Breast epithelium (tissue), 4 donors: ENCODE measurements at regions not wholly inside any gene's neighbourhood (a gene's known extent, or its start where the extent isn't known, plus 50 kb on each side); places are given as distances from the start of the nearest gene placed in this dataset.

ENCODE experiments used
- DNase-seq, 2 donors: peaks; one replicate each; pipeline ENCODE4 v3.0.0-alpha.2; 2019; ENCODE audit warnings: low spot score in 2 of 2
- H3K27ac ChIP-seq, 2 donors: fragments of 200-600 bp; sonication (generic) in 1 of 2; one replicate each; pipeline ENCODE4 v1.5.1; 2016 to 2019; ENCODE audit warnings: mild to moderate bottlenecking in 1 of 2
- H3K27me3 ChIP-seq, 2 donors: fragments of 200-600 bp; sonication (generic) in 1 of 2; one replicate each; pipeline versions ENCODE4 v1.5.1 to v1.6.0; 2017 to 2019; ENCODE audit warnings: control low read depth in 1 of 2, mild to moderate bottlenecking in 1 of 2
- H3K36me3 ChIP-seq: fragments of 200-600 bp; one replicate; pipeline ENCODE4 v1.5.1; 2019
- H3K4me1 ChIP-seq, 2 donors: fragments of 200-600 bp; sonication (generic); one replicate each; pipeline ENCODE4 v1.5.1; 2016 to 2019; ENCODE audit warnings: control low read depth in 1 of 2
- H3K4me3 ChIP-seq, 3 donors: fragments of 200-600 bp; sonication (generic); 1 replicate in 2 of 3; 2 replicates in 1 of 3; pipeline ENCODE4 v1.5.1; 2016 to 2019; ENCODE audit warnings: mild to moderate bottlenecking in 3 of 3, moderate library complexity in 2 of 3
- H3K9me3 ChIP-seq, 2 donors: fragments of 200-600 bp; sonication (generic) in 1 of 2; one replicate each; pipeline ENCODE4 v1.5.1; 2016 to 2019; ENCODE audit warnings: control low read depth in 1 of 2
- POLR2A ChIP-seq: fragments of 450-650 bp; IDR thresholded peaks from one replicate; pipeline ENCODE4 v1.6.1; 2016; ENCODE audit warnings: antibody characterized with exemption, mild to moderate bottlenecking, moderate library complexity
- POLR2AphosphoS5 ChIP-seq, 3 donors: sonication (generic); formaldehyde crosslinking; IDR thresholded peaks; one replicate each; pipeline ENCODE4 v1.6.1; 2017; ENCODE audit warnings: antibody characterized with exemption in 3 of 3
- intact Hi-C: fragments of 100-400 bp; cut with DNase I; formaldehyde crosslinking; loops from one replicate; pipeline ENCODE4 v1.15.1; 2023; ENCODE audit warnings: low total_unique reads
- TF ChIP-seq, protein P1 (sequence below), 3 donors: fragments of 450-650 bp; IDR thresholded peaks; one replicate each; pipeline ENCODE4 v1.5.1; 2016 to 2017; ENCODE audit warnings: antibody characterized with exemption in 3 of 3, mild to moderate bottlenecking in 3 of 3, moderate library complexity in 3 of 3

GRCh38 chr4:59044286-59044900 lies 1934.2 kb upstream of the IGFBP7 start:
- Histone ChIP-seq H3K27ac (no peak overlapping the region), H3K4me3 (no peak overlapping the region), H3K9me3 (no peaks in the 10 kb centered on the region), H3K27me3 (no peaks in the 10 kb centered on the region), H3K36me3 (no peaks in the 10 kb centered on the region), H3K4me1 (no peaks in the 10 kb centered on the region)
- DNase-seq: no peak
- TF ChIP-seq POLR2AphosphoS5 (IDR thresholded peaks at IDR 0.05) (no peak), POLR2A (no peak)
- TF ChIP-seq, protein P1, sequence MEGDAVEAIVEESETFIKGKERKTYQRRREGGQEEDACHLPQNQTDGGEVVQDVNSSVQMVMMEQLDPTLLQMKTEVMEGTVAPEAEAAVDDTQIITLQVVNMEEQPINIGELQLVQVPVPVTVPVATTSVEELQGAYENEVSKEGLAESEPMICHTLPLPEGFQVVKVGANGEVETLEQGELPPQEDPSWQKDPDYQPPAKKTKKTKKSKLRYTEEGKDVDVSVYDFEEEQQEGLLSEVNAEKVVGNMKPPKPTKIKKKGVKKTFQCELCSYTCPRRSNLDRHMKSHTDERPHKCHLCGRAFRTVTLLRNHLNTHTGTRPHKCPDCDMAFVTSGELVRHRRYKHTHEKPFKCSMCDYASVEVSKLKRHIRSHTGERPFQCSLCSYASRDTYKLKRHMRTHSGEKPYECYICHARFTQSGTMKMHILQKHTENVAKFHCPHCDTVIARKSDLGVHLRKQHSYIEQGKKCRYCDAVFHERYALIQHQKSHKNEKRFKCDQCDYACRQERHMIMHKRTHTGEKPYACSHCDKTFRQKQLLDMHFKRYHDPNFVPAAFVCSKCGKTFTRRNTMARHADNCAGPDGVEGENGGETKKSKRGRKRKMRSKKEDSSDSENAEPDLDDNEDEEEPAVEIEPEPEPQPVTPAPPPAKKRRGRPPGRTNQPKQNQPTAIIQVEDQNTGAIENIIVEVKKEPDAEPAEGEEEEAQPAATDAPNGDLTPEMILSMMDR (IDR thresholded peaks at IDR 0.05): no peak
- intact Hi-C loops: no loop called here

GRCh38 chr4:59054086-59054485 lies 1943.9 kb upstream of the IGFBP7 start:
- H3K9me3 ChIP-seq: no peaks in the 10 kb centered on the region
- intact Hi-C loops: no loop called here
- H3K36me3 ChIP-seq: no peaks in the 10 kb centered on the region

GRCh38 chr4:59057804-59058203 lies 1947.6 kb upstream of the IGFBP7 start:
- Histone ChIP-seq H3K27ac (no peak overlapping the region), H3K27me3 (no peaks in the 10 kb centered on the region), H3K36me3 (no peaks in the 10 kb centered on the region), H3K4me1 (no peaks in the 10 kb centered on the region), H3K9me3 (no peaks in the 10 kb centered on the region), H3K4me3 (no peak overlapping the region)
- DNase-seq: no peak
- TF ChIP-seq, protein P1 (IDR thresholded peaks at IDR 0.05): no peak
- no peak for TF ChIP-seq POLR2A
- no peak for TF ChIP-seq POLR2AphosphoS5 (IDR thresholded peaks at IDR 0.05)
- intact Hi-C loops: no loop called here

More at GRCh38 chr4:59054086-59054485, 1943.9 kb upstream of the IGFBP7 start:
- Histone ChIP-seq H3K27me3 (no peaks in the 10 kb centered on the region), H3K27ac (no peak overlapping the region), H3K4me1 (no peaks in the 10 kb centered on the region), H3K4me3 (no peak overlapping the region)
- TF ChIP-seq, protein P1 (IDR thresholded peaks at IDR 0.05): no peak
- TF ChIP-seq POLR2A (no peak), POLR2AphosphoS5 (IDR thresholded peaks at IDR 0.05) (no peak)
- no peak for DNase-seq

DNA sequence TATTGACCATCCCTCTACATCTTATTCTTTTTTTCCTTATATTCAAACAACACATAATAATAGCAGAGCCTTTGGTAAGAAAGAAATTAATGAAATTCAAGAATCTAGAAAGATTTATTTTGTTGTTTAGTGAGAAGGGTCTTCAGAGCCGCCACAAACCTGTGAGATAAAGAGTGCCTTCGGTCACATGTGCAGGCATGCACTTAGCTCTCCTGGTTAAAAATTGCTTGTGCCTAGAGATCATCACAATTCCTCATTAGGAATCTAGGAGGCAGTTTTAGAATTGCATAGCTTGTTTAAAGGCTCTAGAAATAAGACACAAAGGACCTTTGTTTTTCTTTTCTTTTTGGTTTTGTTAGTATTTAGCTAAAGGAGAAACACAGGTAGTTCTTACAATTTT lies 1948.4 kb upstream of the IGFBP7 start:
- TF ChIP-seq, protein P1 (IDR thresholded peaks at IDR 0.05): no peak
- TF ChIP-seq POLR2AphosphoS5 (IDR thresholded peaks at IDR 0.05) (no peak), POLR2A (no peak)

GRCh38 chr4:59060002-59060846 lies 1950.0 kb upstream of the IGFBP7 start:
- no peaks in the 10 kb centered on the region for H3K36me3 ChIP-seq
- no peaks in the 10 kb centered on the region for H3K9me3 ChIP-seq
- no peak overlapping the region for H3K27ac ChIP-seq
- TF ChIP-seq POLR2A: no peak
- no peaks in the 10 kb centered on the region for H3K27me3 ChIP-seq
- H3K4me3 ChIP-seq: no peak overlapping the region
- DNase-seq: no peak
- intact Hi-C loops: no loop called here
- no peaks in the 10 kb centered on the region for H3K4me1 ChIP-seq

More for the DNA sequence above, 1948.4 kb upstream of the IGFBP7 start:
- no peaks in the 10 kb centered on the region for H3K27me3 ChIP-seq
- no peaks in the 10 kb centered on the region for H3K4me1 ChIP-seq
- no peaks in the 10 kb centered on the region for H3K36me3 ChIP-seq
- intact Hi-C loops: no loop called here
- H3K9me3 ChIP-seq: no peaks in the 10 kb centered on the region
- no peak overlapping the region for H3K4me3 ChIP-seq
- H3K27ac ChIP-seq: no peak overlapping the region
- no peak for DNase-seq
